Bronchial epithelial cell (primary cell): ENCODE measurements at regions not wholly inside any gene's neighbourhood (a gene's known extent, or its start where the extent isn't known, plus 50 kb on each side); places are given as distances from the start of the nearest gene placed in this dataset.
"Not testable (repeated sequence)": the region's sequence is repeated elsewhere in the genome, so short reads cannot be mapped to it uniquely, and the experiment has no call there.

ENCODE experiments used
- DNase-seq: peaks from one replicate; pipeline ENCODE4 v3.0.0-alpha.2; 2010; ENCODE audit warnings: low read depth
- FAIRE-seq: peaks from 2 replicates; lab custom pipeline; 2011; peaks lifted over from hg19 to GRCh38; lab: Jason Lieb, UNC
- H3K27me3 ChIP-seq: 2 replicates; pipeline ENCODE4 v1.5.1; 2011; ENCODE audit warnings: low read length; ENCODE audit not compliant: control insufficient read depth, insufficient read depth
- H3K36me3 ChIP-seq: 2 replicates; pipeline ENCODE4 v1.5.1; 2011; ENCODE audit warnings: low read length; ENCODE audit not compliant: control insufficient read depth, insufficient read depth
- H3K4me3 ChIP-seq: 2 replicates; pipeline ENCODE4 v1.5.1; 2011; ENCODE audit warnings: mild to moderate bottlenecking, low read depth, low read length, control low read depth
- CTCF ChIP-seq: IDR thresholded peaks from 2 replicates; pipeline ENCODE4 v1.5.1; 2011; ENCODE audit warnings: mild to moderate bottlenecking, moderate library complexity, low read length, control low read depth, inconsistent platforms; ENCODE audit not compliant: insufficient read depth, severe bottlenecking

- FAIRE-seq (no peak), DNase-seq (no peak)
- no peak overlapping the region for H3K4me3 ChIP-seq
- H3K36me3 ChIP-seq, result no peaks in the 10 kb centered on the region
- no peaks in the 10 kb centered on the region for H3K27me3 ChIP-seq
- TF ChIP-seq CTCF, result no peak
Measured at GRCh38 chr3:166706094-166706493, 674.0 kb downstream of the ZBBX start.

- Histone ChIP-seq H3K4me3 (no peak overlapping the region), H3K36me3 (no peaks in the 10 kb centered on the region), H3K27me3 (no peaks in the 10 kb centered on the region)
- FAIRE-seq (no peak), DNase-seq (no peak)
- no peak for TF ChIP-seq CTCF
Measured at GRCh38 chr3:166697495-166697894, 682.6 kb downstream of the ZBBX start.

GRCh38 chr3:166696103-166696502, 684.0 kb downstream of the ZBBX start:
- Histone ChIP-seq H3K4me3 (no peak overlapping the region), H3K27me3 (no peaks in the 10 kb centered on the region), H3K36me3 (no peaks in the 10 kb centered on the region)
- FAIRE-seq (no peak), DNase-seq (no peak)
- TF ChIP-seq CTCF, result no peak

- TF ChIP-seq CTCF, result no peak
- DNase-seq (peak; percentile 41), FAIRE-seq (no peak)
- Histone ChIP-seq H3K36me3 (no peaks in the 10 kb centered on the region), H3K4me3 (no peak overlapping the region), H3K27me3 (no peaks in the 10 kb centered on the region)
Measured at GRCh38 chr3:166688665-166689064, 691.4 kb downstream of the ZBBX start.

GRCh38 chr3:166685246-166685645, 694.9 kb downstream of the ZBBX start:
- FAIRE-seq, result no peak
- Histone ChIP-seq H3K36me3 (no peaks in the 10 kb centered on the region), H3K27me3 (no peaks in the 10 kb centered on the region), H3K4me3 (no peak overlapping the region)
- TF ChIP-seq CTCF, result no peak
- DNase-seq, result no peak

- H3K27me3 ChIP-seq, H3K36me3 ChIP-seq, DNase-seq, H3K4me3 ChIP-seq, FAIRE-seq: not testable (repeated sequence)
Measured at GRCh38 chr3:166684077-166684476, 696.0 kb downstream of the ZBBX start.

GRCh38 chr3:166669781-166670180, 710.3 kb downstream of the ZBBX start:
- no peak for FAIRE-seq
- no peak for TF ChIP-seq CTCF
- DNase-seq, result no peak
- no peaks in the 10 kb centered on the region for H3K36me3 ChIP-seq
- H3K4me3 ChIP-seq, result no peak overlapping the region
- no peaks in the 10 kb centered on the region for H3K27me3 ChIP-seq
